HepG2 (cell line): ENCODE measurements at regions not wholly inside any gene's neighbourhood (a gene's known extent, or its start where the extent isn't known, plus 50 kb on each side); places are given as distances from the start of the nearest gene placed in this dataset.

Source experiments
- EZH2 ChIP-seq: conservative IDR thresholded peaks from 2 replicates; pipeline ENCODE4 v1.6.1; 2012; ENCODE audit warnings: mild to moderate bottlenecking, low read depth, low read length, moderate library complexity
- POLR2AphosphoS5 ChIP-seq: IDR thresholded peaks from 2 replicates; pipeline ENCODE4 v1.6.1; 2012; ENCODE audit warnings: low read depth, low read length
- SMARCE1 ChIP-seq: fragments of 450-650 bp; IDR thresholded peaks from 2 replicates; pipeline ENCODE4 v1.6.1; 2017; ENCODE audit warnings: borderline replicate concordance
- ZNF780A ChIP-seq: sonication (generic); formaldehyde crosslinking; IDR thresholded peaks from 2 replicates; pipeline ENCODE4 v1.8.0; 2022; ENCODE audit warnings: mild to moderate bottlenecking, missing genetic modification reagents, moderate library complexity
- TF ChIP-seq, protein P1 (sequence below): sonication (generic); formaldehyde crosslinking; IDR thresholded peaks from 2 replicates; pipeline ENCODE4 v1.5.0; 2020; ENCODE audit warnings: mild to moderate bottlenecking, missing genetic modification reagents, moderate library complexity
- TF ChIP-seq, protein P2 (sequence below): IDR thresholded peaks from 2 replicates; pipeline ENCODE4 v1.6.1; 2012; ENCODE audit warnings: inconsistent platforms
- TF ChIP-seq, protein P3 (sequence below): sonication (generic); formaldehyde crosslinking; IDR thresholded peaks from 2 replicates; pipeline ENCODE4 v1.4.0; 2020; ENCODE audit warnings: missing genetic modification reagents, borderline replicate concordance

DNA sequence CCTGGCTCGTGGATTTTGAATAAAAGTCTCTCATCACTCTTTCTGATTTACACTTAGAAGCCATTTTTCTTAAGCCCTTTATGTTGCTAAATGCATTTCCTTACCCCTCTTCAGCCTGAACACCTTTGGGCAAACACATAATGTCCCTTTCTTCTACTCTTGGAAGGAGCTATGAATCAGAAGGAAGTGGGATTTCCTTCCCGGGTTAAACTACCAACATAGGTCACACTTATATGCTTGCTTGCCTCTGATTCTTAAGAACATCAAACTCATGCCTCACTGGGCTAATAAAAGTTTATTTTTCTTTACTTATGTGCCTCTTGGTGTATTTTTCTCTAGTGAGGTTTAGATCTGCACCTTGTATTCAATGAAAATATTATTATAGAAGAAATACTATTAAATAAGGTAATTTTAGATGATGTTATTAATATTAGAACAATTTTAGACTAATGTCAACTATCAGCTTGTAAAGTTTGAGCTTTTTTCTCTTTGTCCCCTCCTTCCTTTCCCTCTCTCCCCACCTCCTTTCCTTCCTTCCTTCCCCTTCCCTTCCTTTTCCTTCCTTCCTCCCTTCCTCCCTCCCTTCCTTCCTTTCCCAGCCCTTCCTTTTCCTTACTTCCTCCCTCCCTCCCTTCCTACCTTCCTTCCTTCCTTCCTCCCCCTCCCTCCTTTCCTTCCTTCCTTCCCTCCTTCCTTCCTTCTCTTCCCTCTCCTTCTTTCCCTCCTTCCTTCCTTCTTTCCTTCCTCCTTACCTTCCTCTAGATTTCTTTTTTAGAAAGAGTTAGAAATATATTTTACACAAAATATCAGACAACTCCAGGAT lies 66.5 kb upstream of the KCNJ6 start:
- TF ChIP-seq EZH2 (no peak), POLR2AphosphoS5 (no peak), ZNF780A (CRISPR knock-in tag) (no peak), SMARCE1 (no peak)
- TF ChIP-seq, protein P1, sequence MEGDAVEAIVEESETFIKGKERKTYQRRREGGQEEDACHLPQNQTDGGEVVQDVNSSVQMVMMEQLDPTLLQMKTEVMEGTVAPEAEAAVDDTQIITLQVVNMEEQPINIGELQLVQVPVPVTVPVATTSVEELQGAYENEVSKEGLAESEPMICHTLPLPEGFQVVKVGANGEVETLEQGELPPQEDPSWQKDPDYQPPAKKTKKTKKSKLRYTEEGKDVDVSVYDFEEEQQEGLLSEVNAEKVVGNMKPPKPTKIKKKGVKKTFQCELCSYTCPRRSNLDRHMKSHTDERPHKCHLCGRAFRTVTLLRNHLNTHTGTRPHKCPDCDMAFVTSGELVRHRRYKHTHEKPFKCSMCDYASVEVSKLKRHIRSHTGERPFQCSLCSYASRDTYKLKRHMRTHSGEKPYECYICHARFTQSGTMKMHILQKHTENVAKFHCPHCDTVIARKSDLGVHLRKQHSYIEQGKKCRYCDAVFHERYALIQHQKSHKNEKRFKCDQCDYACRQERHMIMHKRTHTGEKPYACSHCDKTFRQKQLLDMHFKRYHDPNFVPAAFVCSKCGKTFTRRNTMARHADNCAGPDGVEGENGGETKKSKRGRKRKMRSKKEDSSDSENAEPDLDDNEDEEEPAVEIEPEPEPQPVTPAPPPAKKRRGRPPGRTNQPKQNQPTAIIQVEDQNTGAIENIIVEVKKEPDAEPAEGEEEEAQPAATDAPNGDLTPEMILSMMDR (CRISPR knock-in tag) = no peak
- TF ChIP-seq, protein P2, sequence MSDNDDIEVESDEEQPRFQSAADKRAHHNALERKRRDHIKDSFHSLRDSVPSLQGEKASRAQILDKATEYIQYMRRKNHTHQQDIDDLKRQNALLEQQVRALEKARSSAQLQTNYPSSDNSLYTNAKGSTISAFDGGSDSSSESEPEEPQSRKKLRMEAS = no peak
- TF ChIP-seq, protein P3, sequence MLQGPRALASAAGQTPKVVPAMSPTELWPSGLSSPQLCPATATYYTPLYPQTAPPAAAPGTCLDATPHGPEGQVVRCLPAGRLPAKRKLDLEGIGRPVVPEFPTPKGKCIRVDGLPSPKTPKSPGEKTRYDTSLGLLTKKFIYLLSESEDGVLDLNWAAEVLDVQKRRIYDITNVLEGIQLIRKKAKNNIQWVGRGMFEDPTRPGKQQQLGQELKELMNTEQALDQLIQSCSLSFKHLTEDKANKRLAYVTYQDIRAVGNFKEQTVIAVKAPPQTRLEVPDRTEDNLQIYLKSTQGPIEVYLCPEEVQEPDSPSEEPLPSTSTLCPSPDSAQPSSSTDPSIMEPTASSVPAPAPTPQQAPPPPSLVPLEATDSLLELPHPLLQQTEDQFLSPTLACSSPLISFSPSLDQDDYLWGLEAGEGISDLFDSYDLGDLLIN (CRISPR knock-in tag) = no peak
